Activated CD4-positive, CD25-positive, alpha-beta regulatory T cell treated with anti-CD3 and anti-CD28 coated beads, Interleukin-2, amount 50 U/mL, for 24 hours (primary cell): ENCODE measurements at regions not wholly inside any gene's neighbourhood (a gene's known extent, or its start where the extent isn't known, plus 50 kb on each side); places are given as distances from the start of the nearest gene placed in this dataset.
"Not testable (repeated sequence)": the region's sequence is repeated elsewhere in the genome, so short reads cannot be mapped to it uniquely, and the experiment has no call there.

Source experiments
- ATAC-seq, 2 donors: fragments of 150-1000 bp; cut with Tn5 transposase; one replicate each; pipeline ENCODE4 v1.10.0; 2021; ENCODE audit warnings: mild to moderate bottlenecking in 1 of 2, moderate library complexity in 1 of 2

DNA sequence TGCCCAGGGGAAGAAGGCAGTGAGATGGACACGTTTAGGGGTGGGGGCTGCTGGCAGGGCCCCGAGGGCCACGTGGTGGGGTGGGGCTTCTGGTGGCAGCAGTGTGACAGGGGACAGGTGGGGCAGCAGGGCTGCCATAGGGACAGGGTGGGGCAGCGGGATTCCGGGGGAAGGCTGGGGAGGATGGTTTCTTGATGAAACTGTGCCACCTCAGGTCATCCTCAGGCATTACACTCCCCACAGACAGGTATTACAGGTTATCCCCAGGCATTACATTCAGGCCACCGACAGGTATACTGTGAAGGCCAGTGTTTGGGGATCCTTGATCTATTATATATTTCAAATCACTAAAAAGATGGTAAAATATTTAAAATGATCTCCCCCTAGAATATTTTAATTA, 432.1 kb upstream of the TSPY4 start:
- ATAC-seq: no peak

DNA sequence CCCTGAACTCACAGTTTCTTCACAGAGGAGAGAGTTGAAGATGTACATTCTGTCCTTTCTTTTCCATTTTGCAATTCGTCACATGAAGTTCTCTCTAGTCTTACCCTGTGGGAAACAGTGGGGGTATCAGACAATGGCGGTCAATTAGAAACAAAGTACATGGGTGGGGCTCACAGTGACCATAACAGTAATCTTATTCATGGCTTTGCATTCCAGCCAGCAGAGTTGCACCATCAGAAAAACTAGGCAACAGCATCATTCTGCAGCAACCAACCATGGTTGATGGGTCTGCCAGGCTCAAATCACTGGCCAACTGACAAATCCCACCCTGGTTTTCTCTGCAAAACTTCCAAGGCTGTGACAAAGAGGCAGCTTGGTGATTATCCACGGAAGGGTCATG, 414.7 kb upstream of the TSPY4 start:
- ATAC-seq: not testable (repeated sequence)
